Vagina (tissue), 2 donors: ENCODE measurements at regions not wholly inside any gene's neighbourhood (a gene's known extent, or its start where the extent isn't known, plus 50 kb on each side); places are given as distances from the start of the nearest gene placed in this dataset.

Source experiments
- DNase-seq, 2 donors: peaks; one replicate each; pipeline ENCODE4 v3.0.0-alpha.2; 2017; ENCODE audit errors: extremely low spot score in 2 of 2
- H3K27ac ChIP-seq: fragments of 200-600 bp; sonication (generic); one replicate; pipeline ENCODE4 v1.5.1; 2019
- H3K27me3 ChIP-seq: fragments of 200-600 bp; sonication (generic); one replicate; pipeline ENCODE4 v1.5.1; 2019
- H3K36me3 ChIP-seq, 2 donors: fragments of 200-600 bp; sonication (generic); one replicate each; pipeline ENCODE4 v1.5.1; 2017 to 2019
- H3K4me1 ChIP-seq: fragments of 200-600 bp; sonication (generic); one replicate; pipeline ENCODE4 v1.5.1; 2019
- H3K4me3 ChIP-seq, 2 donors: fragments of 200-600 bp; sonication (generic); 1 replicate in 1 of 2; 2 replicates in 1 of 2; pipeline ENCODE4 v1.5.1; 2016 to 2019
- H3K9me3 ChIP-seq: fragments of 200-600 bp; sonication (generic); one replicate; pipeline ENCODE4 v1.5.1; 2019
- CTCF ChIP-seq, 3 experiments: fragments of 450-650 bp in 2 of 3; fragments of 200-600 bp in 1 of 3; sonication (generic) in 1 of 3; IDR thresholded peaks; one replicate each; pipeline ENCODE4 v1.5.1; 2017 to 2019; ENCODE audit warnings: antibody characterized with exemption in 3 of 3, mild to moderate bottlenecking in 2 of 3, moderate library complexity in 2 of 3
- POLR2A ChIP-seq, 2 donors: fragments of 450-650 bp; IDR thresholded peaks; one replicate each; pipeline ENCODE4 v1.6.1; 2017; ENCODE audit warnings: antibody characterized with exemption in 2 of 2, mild to moderate bottlenecking in 2 of 2, moderate library complexity in 2 of 2
- POLR2AphosphoS5 ChIP-seq, 2 donors: sonication (generic); formaldehyde crosslinking; IDR thresholded peaks; one replicate each; pipeline ENCODE4 v1.9.0; 2017; ENCODE audit warnings: antibody characterized with exemption in 2 of 2, mild to moderate bottlenecking in 2 of 2, low read depth in 1 of 2; ENCODE audit not compliant: insufficient read depth in 1 of 2
- intact Hi-C: fragments of 100-400 bp; cut with DNase I; formaldehyde crosslinking; loops from one replicate; pipeline ENCODE4 v1.15.1; 2023

GRCh38 chr2:40786636-40787035 lies 334.7 kb upstream of the SLC8A1 start:
- H3K27ac ChIP-seq = no peak overlapping the region
- DNase-seq = no peak
- intact Hi-C loops = no loop called here
- no peaks in the 10 kb centered on the region for H3K27me3 ChIP-seq
- H3K4me1 ChIP-seq = no peaks in the 10 kb centered on the region
- H3K36me3 ChIP-seq = no peaks in the 10 kb centered on the region
- H3K4me3 ChIP-seq = no peak overlapping the region
- H3K9me3 ChIP-seq = no peaks in the 10 kb centered on the region
- TF ChIP-seq CTCF (IDR thresholded peaks at IDR 0.05) (no peak), POLR2A (IDR thresholded peaks at IDR 0.05) (no peak), POLR2AphosphoS5 (IDR thresholded peaks at IDR 0.05; ENCODE audit: insufficient read depth in 1 of 2, low read depth in 1 of 2) (no peak)

- no peak for TF ChIP-seq POLR2A (IDR thresholded peaks at IDR 0.05)
- TF ChIP-seq CTCF (IDR thresholded peaks at IDR 0.05) = no peak
- no peak for TF ChIP-seq POLR2AphosphoS5 (IDR thresholded peaks at IDR 0.05; ENCODE audit: insufficient read depth in 1 of 2, low read depth in 1 of 2)
- Histone ChIP-seq H3K27me3 (no peaks in the 10 kb centered on the region), H3K9me3 (no peaks in the 10 kb centered on the region), H3K4me1 (no peaks in the 10 kb centered on the region), H3K4me3 (no peak overlapping the region), H3K36me3 (no peaks in the 10 kb centered on the region), H3K27ac (no peak overlapping the region)
- no peak for DNase-seq
- intact Hi-C loops = no loop called here
These were observed 345.2 kb upstream of the SLC8A1 start for GRCh38 chr2:40797120-40797519.

- no peak for DNase-seq
- no peaks in the 10 kb centered on the region for H3K27me3 ChIP-seq
- H3K36me3 ChIP-seq = no peaks in the 10 kb centered on the region
- no peak overlapping the region for H3K27ac ChIP-seq
- H3K9me3 ChIP-seq = no peaks in the 10 kb centered on the region
- no peaks in the 10 kb centered on the region for H3K4me1 ChIP-seq
- intact Hi-C loops = no loop called here
- TF ChIP-seq POLR2AphosphoS5 (IDR thresholded peaks at IDR 0.05; ENCODE audit: insufficient read depth in 1 of 2, low read depth in 1 of 2) = no peak
- no peak for TF ChIP-seq CTCF (IDR thresholded peaks at IDR 0.05)
- TF ChIP-seq POLR2A (IDR thresholded peaks at IDR 0.05) = no peak
- H3K4me3 ChIP-seq = no peak overlapping the region
These were observed 352.0 kb upstream of the SLC8A1 start for GRCh38 chr2:40803900-40804299.

GRCh38 chr2:40809156-40809555 lies 357.3 kb upstream of the SLC8A1 start:
- intact Hi-C loops = no loop called here
- no peaks in the 10 kb centered on the region for H3K27me3 ChIP-seq
- H3K9me3 ChIP-seq = no peaks in the 10 kb centered on the region
- H3K4me1 ChIP-seq = no peaks in the 10 kb centered on the region
- no peak for TF ChIP-seq CTCF (IDR thresholded peaks at IDR 0.05)
- TF ChIP-seq POLR2AphosphoS5 (IDR thresholded peaks at IDR 0.05; ENCODE audit: insufficient read depth in 1 of 2, low read depth in 1 of 2) = no peak
- no peak for TF ChIP-seq POLR2A (IDR thresholded peaks at IDR 0.05)
- no peak overlapping the region for H3K27ac ChIP-seq
- DNase-seq = no peak
- H3K36me3 ChIP-seq = no peaks in the 10 kb centered on the region
- no peak overlapping the region for H3K4me3 ChIP-seq

GRCh38 chr2:40814616-40815015 lies 362.7 kb upstream of the SLC8A1 start:
- H3K4me3 ChIP-seq = no peak overlapping the region
- no peak for TF ChIP-seq POLR2AphosphoS5 (IDR thresholded peaks at IDR 0.05; ENCODE audit: insufficient read depth in 1 of 2, low read depth in 1 of 2)
- no peak for TF ChIP-seq CTCF (IDR thresholded peaks at IDR 0.05)
- no peak for TF ChIP-seq POLR2A (IDR thresholded peaks at IDR 0.05)
- no peak for DNase-seq
- no peaks in the 10 kb centered on the region for H3K4me1 ChIP-seq
- no peaks in the 10 kb centered on the region for H3K9me3 ChIP-seq
- no peaks in the 10 kb centered on the region for H3K27me3 ChIP-seq
- intact Hi-C loops = no loop called here
- H3K36me3 ChIP-seq = no peaks in the 10 kb centered on the region
- H3K27ac ChIP-seq = no peak overlapping the region
